Neuronal stem cell (in vitro differentiated cells): ENCODE measurements at regions not wholly inside any gene's neighbourhood (a gene's known extent, or its start where the extent isn't known, plus 50 kb on each side); places are given as distances from the start of the nearest gene placed in this dataset.

Experiments
- DNase-seq: peaks from one replicate; pipeline ENCODE4 v3.0.0-alpha.2; 2013; ENCODE audit warnings: low spot score
- H2AFZ ChIP-seq: one replicate; pipeline ENCODE4 v1.6.1; 2013; ENCODE audit warnings: mild to moderate bottlenecking, low read length, inconsistent platforms
- H2AK5ac ChIP-seq: 2 replicates; pipeline ENCODE4 v1.6.1; 2013; ENCODE audit warnings: low read depth, mild to moderate bottlenecking, inconsistent platforms, low read length, moderate library complexity, mixed read lengths
- H2BK120ac ChIP-seq: 2 replicates; pipeline ENCODE4 v1.6.1; 2013; ENCODE audit warnings: low read depth, mild to moderate bottlenecking, inconsistent platforms, low read length, moderate library complexity, mixed read lengths
- H2BK12ac ChIP-seq: one replicate; pipeline ENCODE4 v1.6.1; 2013; ENCODE audit warnings: low read length, inconsistent platforms
- H2BK15ac ChIP-seq: 2 replicates; pipeline ENCODE4 v1.6.1; 2013; ENCODE audit warnings: mild to moderate bottlenecking, low read length, inconsistent platforms, mixed read lengths
- H2BK5ac ChIP-seq: one replicate; pipeline ENCODE4 v1.6.1; 2013; ENCODE audit warnings: inconsistent platforms, mild to moderate bottlenecking, low read length, moderate library complexity
- H3K14ac ChIP-seq: one replicate; pipeline ENCODE4 v1.6.1; 2013; ENCODE audit warnings: low read length, inconsistent platforms
- H3K18ac ChIP-seq: 2 replicates; pipeline ENCODE4 v1.6.1; 2013; ENCODE audit warnings: low read length, inconsistent platforms
- H3K23ac ChIP-seq: 2 replicates; pipeline ENCODE4 v1.6.1; 2013; ENCODE audit warnings: low read depth, mild to moderate bottlenecking, mixed read lengths, low read length, inconsistent platforms; ENCODE audit not compliant: poor library complexity
- H3K27ac ChIP-seq: replicated peaks from 3 replicates; pipeline ENCODE4 v1.5.1; 2013; ENCODE audit warnings: low read length, inconsistent platforms
- H3K27me3 ChIP-seq, 3 experiments: 2 replicates each; pipeline ENCODE4 v1.6.1; 2013; ENCODE audit warnings: low read length in 3 of 3, mild to moderate bottlenecking in 2 of 3, inconsistent platforms in 1 of 3, low read depth in 1 of 3, mixed read lengths in 1 of 3, moderate library complexity in 1 of 3; ENCODE audit not compliant: control insufficient read depth in 3 of 3, insufficient read depth in 3 of 3
- H3K36me3 ChIP-seq, 2 donors: replicated peaks in 1 of 2; 2 replicates each; pipeline ENCODE4 v1.6.1; 2013; ENCODE audit warnings: low read length in 2 of 2; ENCODE audit not compliant: control insufficient read depth in 2 of 2, insufficient read depth in 2 of 2
- H3K4ac ChIP-seq: 2 replicates; pipeline ENCODE4 v1.6.1; 2013; ENCODE audit warnings: inconsistent platforms, mild to moderate bottlenecking, low read length, moderate library complexity
- H3K4me1 ChIP-seq, 2 donors: 1 replicate in 1 of 2; 2 replicates in 1 of 2; pipeline ENCODE4 v1.6.1; 2013; ENCODE audit warnings: low read length in 2 of 2, low read depth in 1 of 2; ENCODE audit not compliant: control insufficient read depth in 2 of 2, insufficient read depth in 1 of 2
- H3K4me2 ChIP-seq: one replicate; pipeline ENCODE4 v1.6.1; 2013; ENCODE audit warnings: mild to moderate bottlenecking, low read length, inconsistent platforms; ENCODE audit not compliant: insufficient read depth, poor library complexity, severe bottlenecking
- H3K4me3 ChIP-seq, 2 donors: 2 replicates each; pipeline ENCODE4 v1.5.1; 2013; ENCODE audit warnings: low read length in 2 of 2, mild to moderate bottlenecking in 2 of 2, inconsistent platforms in 1 of 2, moderate library complexity in 1 of 2
- H3K79me1 ChIP-seq: one replicate; pipeline ENCODE4 v1.6.1; 2013; ENCODE audit warnings: low read depth, mild to moderate bottlenecking, inconsistent platforms, low read length, moderate library complexity
- H3K9ac ChIP-seq: one replicate; pipeline ENCODE4 v1.6.1; 2013; ENCODE audit warnings: mild to moderate bottlenecking, low read depth, low read length, inconsistent platforms; ENCODE audit not compliant: poor library complexity
- H3K9me3 ChIP-seq, 2 donors: replicated peaks in 1 of 2; 2 replicates each; pipeline versions ENCODE3 to v1.6.1; 2013; ENCODE audit warnings: low read length in 2 of 2, mild to moderate bottlenecking in 2 of 2, inconsistent platforms in 1 of 2, low read depth in 1 of 2, mixed read lengths in 1 of 2, moderate library complexity in 1 of 2; ENCODE audit not compliant: control insufficient read depth in 2 of 2, insufficient read depth in 1 of 2
- H4K8ac ChIP-seq: one replicate; pipeline ENCODE4 v1.6.1; 2013; ENCODE audit warnings: low read depth, mild to moderate bottlenecking, inconsistent platforms, low read length, moderate library complexity
- H4K91ac ChIP-seq: one replicate; pipeline ENCODE4 v1.6.1; 2013; ENCODE audit warnings: low read length, low read depth, mild to moderate bottlenecking, inconsistent platforms; ENCODE audit not compliant: poor library complexity
- WGBS, 2 donors: extraction: QIAGEN DNeasy Blood & Tissue Kit; methylation state at CpG; one replicate each; pipeline ENCODE4 v1.1.7; 2013; ENCODE audit warnings: missing lambda C conversion rate in 2 of 2, mixed read lengths in 1 of 2; ENCODE audit not compliant: insufficient read length in 2 of 2, insufficient replicate concordance in 1 of 2; ENCODE audit errors: extremely low coverage in 2 of 2; 5-methylcytosine and 5-hydroxymethylcytosine counted together

GRCh38 chrX:147376601-147377422 is 534.9 kb upstream of the FMR1 start:
- no peak overlapping the region for H2BK5ac ChIP-seq
- no peak overlapping the region for H3K4me2 ChIP-seq
- no peak overlapping the region for H3K4ac ChIP-seq
- no peak overlapping the region for H2BK15ac ChIP-seq
- no peaks in the 10 kb centered on the region for H3K36me3 ChIP-seq
- no peaks in the 10 kb centered on the region for H3K4me1 ChIP-seq
- no CpG with 5 or more reads among the region's 9 CpGs for WGBS, 2 donors
- H2AFZ ChIP-seq: peak overlapping the region; percentile 22
- H3K27ac ChIP-seq: no peak overlapping the region
- no peaks in the 10 kb centered on the region for H3K79me1 ChIP-seq
- no peak overlapping the region for H3K14ac ChIP-seq
- no peak overlapping the region for H3K18ac ChIP-seq
- no peak overlapping the region for H2BK12ac ChIP-seq
- no peak overlapping the region for H2BK120ac ChIP-seq
- no peak overlapping the region for H3K9ac ChIP-seq
- no peaks in the 10 kb centered on the region for H3K27me3 ChIP-seq
- no peak overlapping the region for H4K8ac ChIP-seq
- no peak overlapping the region for H4K91ac ChIP-seq
- H2AK5ac ChIP-seq: no peak overlapping the region
- no peak for DNase-seq
- H3K4me3 ChIP-seq: no peak overlapping the region
- H3K23ac ChIP-seq: no peak overlapping the region
- H3K9me3 ChIP-seq: no peaks in the 10 kb centered on the region

- H3K4me1 ChIP-seq: no peaks in the 10 kb centered on the region
- no CpG with 5 or more reads among the region's 2 CpGs for WGBS, 2 donors
- H2BK15ac ChIP-seq: no peak overlapping the region
Measured at GRCh38 chrX:147364896-147365295, 546.8 kb upstream of the FMR1 start.

GRCh38 chrX:147351644-147352043 is 537.1 kb upstream of the CXorf51A start:
- no peak for DNase-seq
- no peak overlapping the region for H4K91ac ChIP-seq
- H3K18ac ChIP-seq: no peak overlapping the region
- no peak overlapping the region for H3K4ac ChIP-seq
- H3K9me3 ChIP-seq: no peaks in the 10 kb centered on the region
- H3K4me1 ChIP-seq: no peaks in the 10 kb centered on the region
- H3K36me3 ChIP-seq: no peaks in the 10 kb centered on the region
- H3K27me3 ChIP-seq: no peaks in the 10 kb centered on the region
- no peak overlapping the region for H3K4me2 ChIP-seq
- no peak overlapping the region for H3K23ac ChIP-seq
- no peak overlapping the region for H3K4me3 ChIP-seq
- H2AK5ac ChIP-seq: no peak overlapping the region
- H2BK15ac ChIP-seq: no peak overlapping the region
- H3K27ac ChIP-seq: no peak overlapping the region
- no peak overlapping the region for H2AFZ ChIP-seq
- no CpG with 5 or more reads among the region's 3 CpGs for WGBS, 2 donors
- H3K14ac ChIP-seq: no peak overlapping the region
- H4K8ac ChIP-seq: no peak overlapping the region
- H2BK5ac ChIP-seq: no peak overlapping the region
- H3K9ac ChIP-seq: no peak overlapping the region
- no peaks in the 10 kb centered on the region for H3K79me1 ChIP-seq
- no peak overlapping the region for H2BK12ac ChIP-seq
- no peak overlapping the region for H2BK120ac ChIP-seq

More at GRCh38 chrX:147364896-147365295, 546.8 kb upstream of the FMR1 start:
- Histone ChIP-seq H4K91ac (no peak overlapping the region), H2AK5ac (no peak overlapping the region), H3K18ac (no peak overlapping the region), H4K8ac (no peak overlapping the region), H2BK12ac (no peak overlapping the region), H2AFZ (no peak overlapping the region), H3K4ac (no peak overlapping the region), H3K79me1 (no peaks in the 10 kb centered on the region), H3K27me3 (no peaks in the 10 kb centered on the region), H3K9ac (no peak overlapping the region), H3K9me3 (no peaks in the 10 kb centered on the region), H3K23ac (no peak overlapping the region), H3K4me2 (no peak overlapping the region), H2BK120ac (no peak overlapping the region), H2BK5ac (no peak overlapping the region), H3K14ac (no peak overlapping the region), H3K36me3 (no peaks in the 10 kb centered on the region), H3K27ac (no peak overlapping the region), H3K4me3 (no peak overlapping the region)
- no peak for DNase-seq

- DNase-seq: no peak
- Histone ChIP-seq H3K27me3 (no peaks in the 10 kb centered on the region), H2AFZ (no peak overlapping the region), H3K4me3 (no peak overlapping the region), H3K4me2 (no peak overlapping the region), H2AK5ac (no peak overlapping the region), H3K4ac (no peak overlapping the region), H3K18ac (no peak overlapping the region), H3K23ac (no peak overlapping the region), H3K9ac (no peak overlapping the region), H3K79me1 (no peaks in the 10 kb centered on the region), H3K14ac (no peak overlapping the region), H4K8ac (no peak overlapping the region), H4K91ac (no peak overlapping the region), H3K9me3 (no peaks in the 10 kb centered on the region), H2BK120ac (no peak overlapping the region), H3K36me3 (no peaks in the 10 kb centered on the region), H3K4me1 (no peaks in the 10 kb centered on the region), H2BK15ac (no peak overlapping the region), H2BK12ac (no peak overlapping the region), H3K27ac (no peak overlapping the region), H2BK5ac (no peak overlapping the region)
- WGBS, 2 donors: no CpG with 5 or more reads among the region's 6 CpGs
Measured at GRCh38 chrX:147343467-147343866, 528.9 kb upstream of the CXorf51A start.
